ENCODE measurements at regions not wholly inside any gene's neighbourhood (a gene's known extent, or its start where the extent isn't known, plus 50 kb on each side); places are given as distances from the start of the nearest gene placed in this dataset.
"Not testable (repeated sequence)": the region's sequence is repeated elsewhere in the genome, so short reads cannot be mapped to it uniquely, and the experiment has no call there.

DNA sequence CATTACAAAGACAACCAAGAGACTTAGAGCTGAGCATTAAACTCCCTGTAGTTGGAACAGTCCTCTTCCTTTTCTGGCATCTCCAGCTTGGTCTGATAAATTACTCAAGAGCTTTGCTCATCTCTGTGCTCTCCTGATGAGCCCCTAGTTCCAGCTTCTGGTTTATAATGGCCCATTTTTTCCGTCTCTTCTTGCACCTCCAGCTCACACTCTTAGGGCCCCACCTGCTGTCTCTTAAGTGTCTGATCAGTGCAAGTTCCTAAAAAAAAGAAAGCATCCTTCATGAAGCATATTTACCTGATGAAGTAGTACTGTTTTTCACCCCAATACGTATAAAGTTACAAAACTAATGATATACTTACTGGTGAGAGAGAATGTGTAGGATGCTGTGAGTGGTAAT lies 822.9 kb downstream of the RNF144A start:
- intact Hi-C loops (cut with DNase I): no loop called here
- no peak for DNase-seq (ENCODE audit: low spot score)

- no peak for DNase-seq (ENCODE audit: low spot score)
- intact Hi-C loops (cut with DNase I): no loop called here
Observed at GRCh38 chr2:7742301-7742700, 825.1 kb downstream of the RNF144A start.

GRCh38 chr2:7744827-7745226 lies 827.6 kb downstream of the RNF144A start:
- no peak for DNase-seq (ENCODE audit: low spot score)
- intact Hi-C loops (cut with DNase I): no loop called here

DNA sequence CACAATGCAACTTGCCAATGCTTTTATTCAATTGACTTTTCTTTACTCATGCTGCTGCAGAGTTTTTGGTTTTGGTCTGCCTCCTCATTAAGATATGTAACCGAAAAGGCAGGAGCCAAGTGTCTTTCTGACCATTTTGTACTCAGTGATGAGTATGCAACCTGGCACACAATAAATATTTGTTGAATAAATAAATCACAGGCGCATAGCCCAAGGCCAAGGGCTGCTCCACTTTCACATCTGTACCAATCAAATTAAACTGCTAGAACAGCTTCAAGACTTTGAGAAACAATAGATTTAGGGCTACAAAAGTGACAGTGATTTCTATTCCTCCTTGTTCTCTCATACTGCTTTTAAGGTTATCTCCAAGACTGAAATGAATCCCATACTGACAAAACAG lies 828.2 kb downstream of the RNF144A start:
- intact Hi-C loops (cut with DNase I): no loop called here
- no peak for DNase-seq (ENCODE audit: low spot score)

- no peak for DNase-seq (ENCODE audit: low spot score)
- intact Hi-C loops (cut with DNase I): no loop called here
Observed at GRCh38 chr2:7748717-7749415, 831.7 kb downstream of the RNF144A start.

DNA sequence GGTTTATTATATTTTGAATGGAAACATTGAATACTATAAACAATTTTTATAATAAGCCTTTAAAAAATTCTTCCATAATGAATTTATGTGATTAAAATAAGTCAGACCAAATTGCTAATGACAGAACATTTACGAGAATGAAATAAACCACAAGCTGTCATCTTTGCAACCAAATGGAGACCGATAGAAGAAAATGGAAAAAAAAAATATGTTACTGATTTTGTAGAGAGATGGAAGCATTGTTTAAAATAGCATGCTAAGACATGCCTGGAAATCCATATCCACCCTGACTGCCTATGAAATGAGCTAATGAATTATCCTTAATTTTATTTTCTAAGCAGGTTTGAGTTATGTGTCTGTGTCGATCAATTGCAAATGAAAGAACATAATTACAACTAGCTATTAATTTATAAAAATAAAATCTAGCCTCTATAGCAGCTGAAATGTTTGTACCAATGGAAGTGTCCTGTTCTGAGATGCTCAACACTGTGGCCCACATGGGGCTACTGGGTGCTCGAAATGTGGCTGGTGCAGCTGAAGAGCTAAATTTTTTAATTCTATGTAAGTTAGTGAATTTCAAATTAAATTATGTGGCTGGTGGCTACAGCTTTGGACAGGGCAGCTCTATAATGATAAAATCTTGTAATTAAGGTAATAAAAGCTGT lies 832.8 kb downstream of the RNF144A start:
- no peak for DNase-seq (ENCODE audit: low spot score)
- intact Hi-C loops (cut with DNase I): no loop called here

GRCh38 chr2:7752291-7752690 lies 835.1 kb downstream of the RNF144A start:
- intact Hi-C loops (cut with DNase I): no loop called here
- DNase-seq (ENCODE audit: low spot score): no peak

DNA sequence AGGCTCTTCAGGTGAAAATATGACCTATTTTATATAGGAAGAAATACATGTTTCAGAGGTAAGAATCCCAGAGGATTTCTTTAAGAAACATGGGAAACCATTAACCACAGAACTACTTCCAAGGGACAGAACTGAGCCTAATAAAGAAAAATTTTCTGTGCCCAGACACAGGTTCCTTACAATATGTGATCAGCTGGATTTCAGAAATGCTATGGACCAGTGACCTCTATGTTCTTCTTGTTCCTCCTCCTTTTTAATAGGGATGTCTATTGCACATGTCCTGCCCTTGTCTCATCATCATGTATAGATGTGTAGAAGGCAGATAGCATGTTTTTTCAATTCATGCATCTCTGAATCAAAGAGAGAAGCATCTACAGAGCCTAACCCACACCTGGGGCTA lies 836.6 kb downstream of the RNF144A start:
- intact Hi-C loops (cut with DNase I): no loop called here
- DNase-seq (ENCODE audit: low spot score): no peak

GRCh38 chr2:7755879-7756278 lies 838.7 kb downstream of the RNF144A start:
- no peak for DNase-seq (ENCODE audit: low spot score)
- intact Hi-C loops (cut with DNase I): no loop called here

DNA sequence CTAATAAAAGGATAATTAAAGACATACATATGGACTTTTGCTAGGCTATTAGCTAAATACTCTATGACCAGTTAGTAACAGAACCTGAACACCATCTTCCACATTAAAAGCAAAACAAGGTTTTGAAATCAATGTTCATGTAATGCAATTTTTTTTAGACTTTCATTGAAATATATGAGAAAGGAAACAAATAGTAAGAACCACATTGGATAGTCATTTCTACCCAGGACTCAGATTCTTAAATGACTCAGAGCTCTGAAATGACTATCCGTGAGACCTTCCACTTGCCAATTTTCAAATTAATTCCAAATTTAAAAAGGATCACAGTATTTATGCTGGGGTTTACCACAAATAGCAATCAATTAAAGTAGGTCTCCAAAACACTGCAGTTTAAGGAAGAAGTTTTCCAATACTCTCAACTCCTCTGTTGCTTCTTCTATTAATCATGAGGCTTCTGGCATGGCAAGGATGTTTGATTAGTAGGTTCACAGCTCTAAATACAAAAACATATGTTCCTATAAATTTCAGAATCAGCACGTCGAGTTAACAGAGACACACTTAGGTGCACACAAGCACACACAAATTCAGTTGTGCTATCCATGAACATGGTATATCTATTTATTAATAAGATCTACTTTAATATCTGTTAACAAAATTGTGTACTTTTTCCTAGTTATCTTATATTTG lies 841.0 kb downstream of the RNF144A start:
- DNase-seq (ENCODE audit: low spot score): no peak
- intact Hi-C loops (cut with DNase I): no loop called here

- intact Hi-C loops (cut with DNase I): no loop called here
- no peak for DNase-seq (ENCODE audit: low spot score)
Observed at GRCh38 chr2:7759898-7760297, 842.7 kb downstream of the RNF144A start.

DNA sequence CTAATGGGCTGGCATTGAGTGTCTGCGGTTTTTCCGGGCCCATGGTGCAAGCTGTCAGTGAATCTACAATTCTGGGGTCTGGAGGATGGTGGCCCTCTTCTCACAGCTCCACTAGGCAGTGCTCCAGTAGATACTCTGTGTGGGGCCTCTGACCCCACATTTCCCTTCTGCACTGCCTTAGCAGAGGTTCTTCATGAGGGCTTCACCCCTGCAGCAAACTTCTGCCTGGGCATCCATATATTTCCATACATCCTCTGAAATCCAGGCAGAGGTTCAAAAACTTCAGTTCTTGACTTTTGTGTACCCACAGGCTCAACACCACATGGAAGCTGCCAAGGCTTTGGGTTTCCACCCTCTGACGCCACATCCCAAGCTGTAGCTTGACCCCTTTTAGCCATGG lies 846.2 kb downstream of the RNF144A start:
- intact Hi-C loops (cut with DNase I); DNase-seq (ENCODE audit: low spot score): not testable (repeated sequence)

- intact Hi-C loops (cut with DNase I): no loop called here
- no peak for DNase-seq (ENCODE audit: low spot score)
Observed at GRCh38 chr2:7765236-7765635, 848.0 kb downstream of the RNF144A start.

GRCh38 chr2:7766088-7766722 lies 849.0 kb downstream of the RNF144A start:
- DNase-seq (ENCODE audit: low spot score): no peak
- intact Hi-C loops (cut with DNase I): no loop called here

DNA sequence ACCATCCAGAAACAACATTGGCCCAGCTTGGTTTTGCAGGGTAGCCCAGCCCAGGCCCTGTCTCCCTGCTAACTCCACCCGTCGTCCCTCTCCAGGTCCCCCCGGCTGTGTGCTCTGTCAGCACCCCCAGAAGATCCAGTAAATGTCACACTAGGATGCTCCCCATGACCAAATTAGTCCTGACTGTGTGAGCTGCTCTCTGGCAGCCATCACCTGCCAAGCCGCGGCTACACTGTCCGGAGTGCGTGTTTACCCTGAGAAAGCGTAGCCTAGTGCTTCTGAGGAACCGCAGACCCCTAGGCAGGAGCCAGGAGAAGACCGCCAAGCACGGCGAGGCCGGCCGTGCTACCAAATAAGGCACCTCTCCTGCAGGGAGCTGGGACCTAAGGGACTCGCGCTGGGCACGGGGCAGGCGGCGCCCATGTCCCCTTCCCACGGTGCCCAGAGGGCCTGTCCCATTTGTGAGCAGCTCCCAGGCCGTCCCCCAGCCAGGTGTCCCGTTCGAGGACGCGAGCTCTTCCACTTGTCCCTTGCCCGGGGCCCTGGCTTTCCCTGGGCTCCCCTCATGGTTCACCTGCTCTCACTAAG lies 849.9 kb downstream of the RNF144A start:
- no peak for DNase-seq (ENCODE audit: low spot score)
- intact Hi-C loops (cut with DNase I): no loop called here

DNA sequence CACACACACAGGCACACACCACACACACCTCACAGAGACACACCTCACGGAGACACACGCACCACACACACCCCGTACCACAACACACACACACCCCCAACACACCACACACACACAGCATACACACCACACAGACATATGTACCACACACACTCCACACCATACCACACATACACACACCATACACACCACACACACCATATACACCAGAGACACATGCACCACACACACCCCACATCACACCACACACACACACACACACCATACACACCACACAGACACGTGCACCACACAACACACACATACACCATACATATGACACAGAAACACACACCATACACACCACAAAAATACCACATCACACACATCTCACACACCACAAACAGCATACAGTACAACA lies 850.7 kb downstream of the RNF144A start:
- intact Hi-C loops (cut with DNase I): no loop called here
- DNase-seq (ENCODE audit: low spot score): no peak

GRCh38 chr2:7771781-7772180 lies 854.6 kb downstream of the RNF144A start:
- intact Hi-C loops (cut with DNase I): no loop called here
- no peak for DNase-seq (ENCODE audit: low spot score)

- intact Hi-C loops (cut with DNase I): no loop called here
- DNase-seq (ENCODE audit: low spot score): no peak
Observed at GRCh38 chr2:7773362-7774360, 856.4 kb downstream of the RNF144A start.

DNA sequence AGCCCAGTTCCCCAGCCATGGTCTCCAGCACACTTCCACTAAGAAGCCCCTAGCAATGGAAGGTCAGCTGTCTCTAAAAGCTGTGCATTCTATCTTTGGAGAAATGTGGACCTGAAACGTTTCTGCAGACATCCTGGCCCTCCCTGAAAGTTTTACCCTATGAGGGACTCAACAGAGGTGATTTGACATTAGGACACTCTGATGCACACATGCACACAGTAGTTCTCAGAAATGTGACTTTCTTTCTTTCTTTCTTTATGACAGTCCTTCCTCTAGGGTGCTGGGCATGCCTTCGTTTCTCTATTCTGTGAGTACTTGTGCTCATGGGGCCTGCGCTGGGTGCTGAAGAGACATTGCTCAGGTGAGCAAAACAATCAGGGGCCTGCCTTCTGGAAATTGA lies 857.3 kb downstream of the RNF144A start:
- intact Hi-C loops (cut with DNase I): no loop called here
- no peak for DNase-seq (ENCODE audit: low spot score)
